ENCODE measurements at regions not wholly inside any gene's neighbourhood (a gene's known extent, or its start where the extent isn't known, plus 50 kb on each side); places are given as distances from the start of the nearest gene placed in this dataset.

DNA sequence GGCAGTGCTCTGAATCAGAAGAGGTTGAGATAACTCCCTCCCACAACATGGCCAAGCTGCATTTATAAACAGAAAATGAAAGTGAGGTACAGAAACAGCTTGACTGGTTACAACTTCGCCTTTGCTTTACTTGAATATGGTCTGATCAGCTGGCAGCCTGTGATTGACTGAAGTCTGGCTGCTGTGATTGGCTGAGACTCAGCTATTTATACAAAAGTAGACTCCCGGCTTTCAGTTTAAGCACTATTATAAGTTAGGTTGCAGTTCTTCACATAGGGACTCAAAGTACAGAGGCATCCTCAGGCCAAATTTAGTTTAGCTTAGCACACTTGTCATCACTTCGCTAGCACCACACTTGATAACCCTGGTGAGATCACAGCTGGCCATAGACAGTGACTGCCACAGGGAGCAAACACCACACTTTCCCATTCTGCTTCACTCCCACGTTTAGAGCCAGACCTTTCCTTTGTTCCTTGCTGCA, 362.6 kb downstream of the EPM2A start:
- TF ChIP-seq, protein P1, sequence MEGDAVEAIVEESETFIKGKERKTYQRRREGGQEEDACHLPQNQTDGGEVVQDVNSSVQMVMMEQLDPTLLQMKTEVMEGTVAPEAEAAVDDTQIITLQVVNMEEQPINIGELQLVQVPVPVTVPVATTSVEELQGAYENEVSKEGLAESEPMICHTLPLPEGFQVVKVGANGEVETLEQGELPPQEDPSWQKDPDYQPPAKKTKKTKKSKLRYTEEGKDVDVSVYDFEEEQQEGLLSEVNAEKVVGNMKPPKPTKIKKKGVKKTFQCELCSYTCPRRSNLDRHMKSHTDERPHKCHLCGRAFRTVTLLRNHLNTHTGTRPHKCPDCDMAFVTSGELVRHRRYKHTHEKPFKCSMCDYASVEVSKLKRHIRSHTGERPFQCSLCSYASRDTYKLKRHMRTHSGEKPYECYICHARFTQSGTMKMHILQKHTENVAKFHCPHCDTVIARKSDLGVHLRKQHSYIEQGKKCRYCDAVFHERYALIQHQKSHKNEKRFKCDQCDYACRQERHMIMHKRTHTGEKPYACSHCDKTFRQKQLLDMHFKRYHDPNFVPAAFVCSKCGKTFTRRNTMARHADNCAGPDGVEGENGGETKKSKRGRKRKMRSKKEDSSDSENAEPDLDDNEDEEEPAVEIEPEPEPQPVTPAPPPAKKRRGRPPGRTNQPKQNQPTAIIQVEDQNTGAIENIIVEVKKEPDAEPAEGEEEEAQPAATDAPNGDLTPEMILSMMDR (conservative IDR thresholded peaks at IDR 0.05) = no peak
- no peak for TF ChIP-seq ZFX (IDR thresholded peaks at IDR 0.05)

Measured in C4-2B (cell line).